Renal cortical epithelial cell (primary cell): ENCODE measurements at regions not wholly inside any gene's neighbourhood (a gene's known extent, or its start where the extent isn't known, plus 50 kb on each side); places are given as distances from the start of the nearest gene placed in this dataset.
"Not testable (repeated sequence)": the region's sequence is repeated elsewhere in the genome, so short reads cannot be mapped to it uniquely, and the experiment has no call there.

ENCODE experiments used
- DNase-seq: peaks from one replicate; pipeline ENCODE4 v3.0.0-alpha.2; 2011; ENCODE audit warnings: low read depth

DNA sequence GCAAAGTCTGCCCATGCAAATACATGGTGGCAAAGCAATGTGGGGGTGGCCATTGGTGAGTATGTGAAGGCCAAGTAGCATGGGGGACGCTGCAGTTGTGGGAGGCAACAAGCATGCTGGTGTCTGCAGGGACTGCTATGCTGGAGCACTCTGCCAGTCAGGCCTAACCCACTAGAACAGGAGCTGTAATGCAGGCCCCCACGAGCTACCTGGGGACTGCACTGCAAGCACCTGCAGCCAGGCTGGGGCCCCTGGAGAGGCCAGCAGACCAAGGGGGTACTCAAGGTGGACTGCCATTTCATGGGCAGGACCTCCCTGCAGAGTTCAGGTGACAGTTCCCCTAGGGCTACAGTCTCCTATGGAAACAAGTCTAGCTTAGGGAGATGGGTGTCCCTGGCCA is 183.8 kb upstream of the PDE4D start:
- DNase-seq = no peak

DNA sequence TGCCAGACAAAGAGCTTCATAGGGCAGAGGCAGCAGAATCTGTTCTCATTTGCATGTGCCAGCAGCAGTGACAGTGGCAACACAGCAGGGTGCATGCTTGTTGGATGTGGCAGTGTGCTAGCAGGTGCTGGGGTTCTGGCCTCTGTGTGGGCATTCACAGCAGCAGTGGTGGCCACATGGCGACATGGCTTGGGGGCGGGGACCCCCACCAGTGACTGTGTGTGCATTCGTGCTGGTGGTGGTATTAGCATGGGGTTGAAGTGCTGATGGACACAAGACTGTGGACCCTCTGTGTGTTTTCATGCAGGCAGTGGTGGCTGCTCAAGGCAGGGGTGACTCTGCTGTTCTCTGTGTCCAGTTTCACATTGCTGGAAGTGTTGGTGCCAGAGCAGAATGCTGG is 183.2 kb upstream of the PDE4D start:
- no peak for DNase-seq

DNA sequence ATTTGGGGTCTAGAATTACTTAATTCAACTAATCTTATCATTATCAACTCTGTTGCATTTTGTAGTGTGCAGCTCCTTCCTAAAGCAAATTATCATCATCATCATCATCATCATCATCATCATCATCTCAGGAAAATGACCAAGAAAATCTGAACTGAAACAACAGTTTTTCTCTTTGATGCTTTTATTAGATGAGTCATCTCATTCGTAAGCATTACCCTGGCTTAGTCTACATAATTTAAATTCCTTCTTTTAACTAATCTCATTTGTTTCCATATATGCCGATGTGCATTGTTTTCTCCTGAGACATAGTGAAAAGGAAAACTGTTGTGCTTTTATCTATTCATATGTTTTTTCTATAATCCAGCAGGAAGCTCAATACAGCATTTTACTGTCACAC is 173.0 kb upstream of the PDE4D start:
- no peak for DNase-seq

DNA sequence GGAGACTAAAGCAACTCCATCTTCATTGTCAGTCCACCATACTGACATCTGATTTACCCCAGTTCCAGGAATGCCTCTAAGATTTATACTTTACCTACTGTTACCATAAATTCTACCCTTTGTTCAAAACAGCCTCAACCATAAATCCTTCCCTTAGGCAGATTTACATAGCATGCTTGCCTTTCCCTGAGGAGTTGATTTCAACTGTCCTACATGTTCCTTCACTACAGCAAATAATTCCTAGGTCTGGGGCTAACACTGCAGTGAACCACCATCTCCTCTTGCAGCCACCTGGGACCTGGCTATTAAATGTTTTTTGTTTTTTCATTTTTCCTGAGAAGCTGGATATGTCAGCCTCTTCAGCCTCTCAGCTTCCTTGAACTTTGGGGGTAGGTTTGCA is 166.9 kb upstream of the PDE4D start:
- no peak for DNase-seq

DNA sequence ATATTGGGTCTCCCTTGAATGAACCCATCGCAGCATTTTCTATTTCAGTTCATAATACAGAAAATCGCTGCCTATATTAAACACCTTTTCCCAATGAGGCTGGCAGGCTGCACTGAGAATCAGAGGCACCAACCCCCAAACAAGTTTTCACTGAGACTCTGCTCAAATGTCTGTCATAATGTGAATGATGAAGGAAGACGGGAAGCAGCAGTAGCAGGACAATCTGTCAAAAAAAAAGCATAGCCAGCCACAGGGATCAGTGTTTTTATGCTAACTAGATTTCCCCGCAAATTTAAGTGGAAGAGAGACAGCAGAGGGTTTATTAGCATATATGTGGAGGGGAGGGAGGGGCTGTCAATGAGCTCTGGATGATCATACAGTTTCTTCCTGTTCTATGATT is 162.7 kb upstream of the PDE4D start:
- no peak for DNase-seq

DNA sequence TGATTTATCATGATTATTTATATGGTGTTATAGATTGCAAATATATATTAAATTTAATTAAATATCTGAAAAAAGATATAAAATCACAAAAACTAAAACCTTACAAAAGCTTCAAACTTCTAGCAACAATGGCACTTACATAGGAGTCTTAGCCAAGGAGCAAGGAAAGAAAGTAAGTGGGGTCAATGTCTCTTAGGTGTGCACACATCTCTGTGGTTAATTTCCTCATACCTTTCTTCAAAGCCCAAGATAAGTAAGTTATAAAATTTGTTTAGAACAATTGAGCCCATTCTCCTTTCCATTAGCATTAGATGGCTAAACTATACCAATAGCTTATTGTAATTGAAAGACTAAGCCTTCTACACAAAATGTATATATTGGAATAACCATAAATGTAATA is 161.6 kb upstream of the PDE4D start:
- DNase-seq = no peak

DNA sequence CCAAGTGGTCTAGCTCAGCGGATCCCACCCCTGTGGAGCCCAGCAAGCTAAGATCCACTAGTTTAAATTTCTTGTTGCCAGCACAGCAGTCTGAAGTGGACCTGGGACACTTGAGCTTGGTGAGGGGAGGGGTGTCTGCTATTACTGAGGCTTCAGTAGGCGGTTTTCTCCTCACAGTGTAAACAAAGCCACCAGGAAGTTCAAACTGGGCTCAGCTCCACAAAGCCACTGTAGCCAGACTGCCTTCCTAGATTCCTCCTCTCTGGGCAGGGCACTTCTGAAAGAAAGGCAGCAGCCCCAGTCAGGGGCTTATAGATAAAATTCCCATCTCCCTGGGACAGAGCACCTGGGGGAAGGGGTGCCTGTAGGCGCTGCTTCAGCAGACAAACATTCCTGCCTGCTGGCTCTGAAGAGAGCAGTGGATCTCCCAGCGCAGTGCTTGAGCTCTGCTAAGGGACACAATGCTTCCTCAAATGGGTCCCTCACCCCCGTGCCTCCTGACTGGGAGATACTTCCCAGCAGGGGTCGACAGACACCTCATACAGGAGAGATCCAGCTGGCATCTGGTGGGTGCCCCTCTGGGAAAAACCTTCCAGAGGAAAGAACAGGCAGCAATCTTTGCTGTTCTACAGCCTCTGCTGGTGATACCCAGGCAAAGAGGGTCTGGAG is 148.6 kb upstream of the PDE4D start:
- not testable (repeated sequence) for DNase-seq

DNA sequence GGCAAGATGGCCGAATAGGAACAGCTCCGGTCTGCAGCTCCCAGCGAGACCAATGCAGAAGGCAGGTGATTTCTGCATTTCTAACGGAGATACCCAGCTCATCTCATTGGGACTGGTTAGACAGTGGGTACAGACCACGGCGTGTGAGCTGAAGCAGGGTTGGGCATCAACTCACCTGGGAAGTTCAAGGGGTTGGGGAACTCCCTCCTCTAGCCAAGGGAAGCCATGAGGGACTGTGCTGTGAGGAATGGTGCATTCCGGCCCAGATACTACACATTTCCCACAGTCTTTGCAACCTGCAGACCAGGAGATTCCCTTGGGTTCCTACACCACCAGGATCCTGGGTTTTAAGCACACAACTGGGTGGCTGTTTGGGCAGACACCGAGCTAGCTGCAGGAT is 148.0 kb upstream of the PDE4D start:
- DNase-seq = not testable (repeated sequence)

DNA sequence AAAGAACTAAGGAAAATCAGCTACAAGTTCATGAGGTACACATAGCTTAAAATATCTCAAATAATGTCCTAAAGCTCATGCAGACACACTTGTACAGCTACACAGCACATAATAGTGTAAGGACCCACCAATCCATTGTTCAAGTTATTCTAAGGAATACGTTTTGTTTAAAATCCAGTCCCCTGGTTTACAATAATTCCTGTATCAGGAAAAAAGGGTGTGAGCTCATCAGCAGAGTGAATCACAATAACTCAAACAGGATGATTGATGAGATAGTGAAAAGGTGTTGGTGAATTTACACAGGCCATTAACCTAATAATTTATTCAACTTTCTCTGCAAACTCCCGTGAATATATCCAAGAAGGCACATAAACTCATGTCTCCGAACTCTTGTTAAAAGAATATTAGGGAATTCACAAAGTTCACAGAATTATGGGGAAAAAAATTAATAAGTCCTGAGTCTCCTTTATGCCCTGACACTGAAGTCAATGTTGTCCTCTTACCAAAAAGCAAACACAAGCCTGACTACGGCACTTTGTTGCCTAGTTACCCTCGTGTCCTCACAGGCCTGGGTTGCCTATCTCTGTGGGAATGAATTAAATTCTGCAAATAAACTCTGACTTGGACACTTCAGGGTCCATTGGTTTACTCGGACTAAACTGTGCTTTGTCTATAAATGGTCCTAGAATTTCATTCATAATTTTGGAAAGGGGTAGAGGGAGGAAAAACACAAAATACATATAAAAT is 142.8 kb upstream of the PDE4D start:
- no peak for DNase-seq

DNA sequence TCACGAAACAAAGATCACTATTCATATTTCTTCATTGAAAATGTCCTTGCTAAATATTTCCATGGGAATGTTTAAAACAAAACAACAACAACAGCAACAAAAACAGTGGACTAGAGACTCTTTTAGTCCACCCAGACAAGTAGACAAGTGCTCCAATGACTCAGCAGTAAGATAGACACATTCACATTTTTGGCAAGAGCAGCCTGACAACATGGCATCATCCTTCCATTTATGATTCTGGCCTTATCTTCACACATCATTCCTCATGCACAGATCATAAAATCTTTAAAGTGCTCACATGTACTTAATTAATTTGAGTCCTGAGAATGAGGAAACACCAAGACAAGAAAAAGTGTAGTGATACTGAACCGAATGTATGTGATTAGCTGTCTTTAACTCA is 132.6 kb upstream of the PDE4D start:
- DNase-seq = no peak

DNA sequence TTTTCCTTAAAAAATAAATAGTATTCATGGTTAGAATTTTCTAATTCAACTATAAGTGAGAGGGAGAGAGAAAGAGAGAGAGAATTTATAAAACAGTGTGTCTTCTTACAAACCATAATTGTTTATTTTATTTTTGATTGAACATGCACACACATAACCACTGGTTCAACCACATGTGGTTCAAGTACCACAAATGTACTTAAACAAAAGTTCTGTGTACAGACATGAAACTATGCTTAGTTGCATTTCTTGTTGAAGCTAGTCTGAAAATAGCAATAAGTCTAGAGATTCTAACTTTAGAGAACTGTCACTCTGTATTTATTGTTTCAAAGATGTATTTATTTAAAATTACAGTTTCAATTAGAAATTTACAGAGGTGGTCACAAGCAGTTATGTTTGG is 130.6 kb upstream of the PDE4D start:
- no peak for DNase-seq

DNA sequence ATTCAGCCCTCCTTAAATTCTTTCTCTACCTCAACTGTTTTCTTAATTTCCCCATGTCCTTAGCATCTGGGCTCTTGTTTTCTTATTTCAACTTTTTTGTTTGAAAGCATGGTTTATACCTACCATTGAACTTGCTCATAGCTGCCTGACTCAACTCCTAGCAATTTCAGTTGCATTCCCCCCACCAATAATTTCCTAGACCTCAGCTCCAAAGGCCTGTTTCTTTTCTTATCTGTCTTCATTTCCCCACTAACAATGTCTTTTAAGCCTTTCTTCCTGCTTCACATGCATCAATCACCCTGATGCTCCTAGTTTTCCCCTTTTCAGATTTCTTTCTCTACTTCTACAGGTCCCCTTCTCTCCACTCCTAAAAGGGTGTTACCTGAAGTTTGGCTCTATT is 129.7 kb upstream of the PDE4D start:
- DNase-seq = peak; percentile 8

DNA sequence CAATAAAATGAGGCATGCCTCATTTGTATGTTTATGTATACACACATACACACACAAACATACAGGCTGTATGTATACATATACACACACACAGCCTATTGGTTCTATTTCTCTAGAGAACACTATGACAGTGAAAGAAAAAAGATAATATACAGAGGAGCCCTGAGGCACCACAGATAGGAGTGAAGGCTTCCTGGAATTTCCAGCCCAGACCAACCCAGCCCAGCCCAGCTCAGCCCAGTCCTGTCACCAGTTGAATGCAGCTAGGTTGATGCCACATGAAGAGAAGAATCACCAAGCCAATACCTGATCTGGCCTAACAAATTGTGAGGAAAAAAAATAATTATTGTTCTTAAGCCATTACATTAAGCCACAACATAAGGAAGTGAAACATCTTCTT is 126.9 kb upstream of the PDE4D start:
- DNase-seq = no peak

DNA sequence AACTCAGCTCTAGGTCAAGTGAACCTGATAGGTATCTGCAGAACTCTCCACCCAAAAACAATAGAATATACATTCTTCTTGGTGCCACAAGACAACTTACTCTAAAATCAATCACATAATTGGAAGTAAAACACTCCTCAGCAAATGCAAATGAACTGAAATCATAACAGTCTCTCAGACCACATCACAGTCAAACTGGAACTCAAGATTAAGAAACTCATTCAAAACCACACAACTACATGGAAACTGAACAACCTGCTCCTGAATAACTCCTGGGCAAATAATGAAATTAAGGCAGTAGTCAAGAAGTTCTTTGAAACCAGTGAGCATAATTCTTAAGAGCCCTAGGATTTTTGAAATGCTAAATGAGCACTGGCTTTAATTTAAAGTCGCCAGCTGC is 125.4 kb upstream of the PDE4D start:
- not testable (repeated sequence) for DNase-seq

DNA sequence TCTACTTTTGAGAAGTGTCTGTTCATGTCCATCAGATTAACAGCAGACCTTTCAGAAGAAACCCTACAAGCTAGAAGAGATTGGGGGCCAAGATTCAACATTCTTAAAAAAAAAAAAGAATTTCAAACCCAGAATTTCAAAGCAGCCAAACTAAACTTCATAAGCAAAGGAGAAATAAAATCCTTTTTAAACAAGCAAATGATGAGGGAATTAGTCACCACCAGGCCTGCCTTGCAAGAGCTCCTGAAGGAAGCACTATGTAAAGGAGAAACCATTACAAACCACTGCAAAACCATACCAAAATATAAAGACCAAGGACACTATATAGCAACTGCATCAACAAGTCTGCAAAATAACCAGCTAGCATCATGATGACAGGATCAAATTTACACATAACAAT is 124.6 kb upstream of the PDE4D start:
- no peak for DNase-seq

DNA sequence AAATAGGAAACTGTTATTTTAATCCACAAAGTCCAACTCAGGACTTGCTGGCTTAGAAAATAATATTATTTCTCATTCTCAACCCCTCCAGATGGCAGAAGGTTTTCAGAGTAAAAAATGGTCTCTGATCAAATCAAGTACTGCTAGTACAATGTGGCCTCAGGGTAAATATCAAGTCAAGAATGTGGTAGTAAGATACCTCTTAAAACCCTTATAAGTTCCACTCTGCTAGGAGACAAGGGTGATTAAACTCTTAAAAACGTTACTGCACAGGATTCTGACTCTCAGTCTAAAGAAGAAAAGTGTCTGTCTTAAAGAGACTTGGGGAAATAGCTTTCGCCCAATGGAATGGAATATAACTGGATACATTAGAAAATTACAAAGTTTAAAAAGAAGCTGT is 120.8 kb upstream of the PDE4D start:
- no peak for DNase-seq

DNA sequence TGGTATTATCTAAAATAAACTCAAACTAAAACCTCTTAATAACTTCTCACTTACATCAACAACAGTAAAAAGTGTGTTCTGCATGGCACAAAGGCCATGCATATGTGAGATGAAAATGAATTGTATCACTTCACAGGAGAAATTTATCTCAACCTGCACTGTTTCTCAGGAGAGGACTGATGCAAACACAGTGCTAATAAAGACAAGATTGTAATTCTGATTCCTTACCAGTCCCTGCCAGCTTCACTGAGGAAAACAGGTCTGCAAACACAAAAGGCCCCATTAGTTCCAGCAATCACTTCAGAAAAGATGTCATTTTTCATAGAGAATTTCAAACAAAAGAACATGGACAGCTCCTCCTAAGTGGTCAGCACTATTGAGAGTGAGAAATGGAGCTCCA is 117.3 kb upstream of the PDE4D start:
- DNase-seq = no peak

DNA sequence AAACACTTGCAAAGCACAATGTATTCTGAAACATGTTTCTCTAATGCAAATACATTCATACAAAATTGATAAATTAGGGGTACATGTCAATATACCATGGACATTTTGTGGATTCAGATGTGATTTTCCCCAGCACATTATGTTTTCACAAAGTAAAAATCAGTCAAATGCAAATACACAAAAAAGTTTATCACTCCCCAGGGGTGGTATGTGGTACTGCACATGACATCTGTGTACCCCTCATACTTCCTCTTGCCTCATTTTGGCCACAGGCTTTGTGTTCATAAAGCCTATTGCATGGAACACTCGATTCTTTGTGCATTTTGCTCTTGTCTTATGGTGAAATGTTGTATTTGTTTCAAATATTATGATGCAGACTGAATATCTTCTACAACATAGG is 116.8 kb upstream of the PDE4D start:
- no peak for DNase-seq

DNA sequence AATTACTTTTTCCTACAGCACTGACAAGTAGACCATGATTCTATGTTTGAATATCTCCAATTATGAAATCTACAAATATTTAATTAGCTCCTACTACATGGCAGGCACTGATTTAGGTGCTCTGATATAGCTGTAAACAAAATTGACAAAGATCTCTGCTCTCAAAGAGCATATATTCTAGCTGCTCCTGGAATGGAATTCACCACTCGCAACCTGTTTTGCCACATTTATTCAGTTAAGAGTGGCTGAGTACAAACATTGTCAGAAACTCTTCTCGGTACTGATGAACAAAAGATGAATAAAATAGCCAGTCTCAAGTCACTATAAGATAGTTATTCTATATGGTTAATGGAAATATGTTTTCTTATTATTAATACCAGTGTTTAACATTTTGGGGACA is 114.2 kb upstream of the PDE4D start:
- DNase-seq = no peak

DNA sequence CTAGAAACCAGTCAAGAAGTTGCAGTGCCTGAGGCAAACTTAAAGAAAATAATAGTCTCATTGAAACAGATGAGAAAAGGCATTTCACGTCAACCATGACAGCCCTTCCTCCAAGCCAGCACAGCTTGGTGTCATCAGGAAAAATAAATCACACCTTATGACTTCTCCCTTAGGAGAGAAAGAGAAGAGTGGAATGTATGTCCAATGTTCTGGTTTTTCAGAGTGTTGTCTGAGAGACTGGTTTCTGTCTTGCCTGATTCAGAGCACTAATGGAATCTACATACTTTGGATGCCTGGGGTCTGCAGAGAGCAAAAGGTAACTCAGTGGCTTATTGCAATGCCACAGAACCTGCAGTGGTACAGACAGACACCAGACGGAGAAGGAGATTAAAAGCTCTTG is 105.5 kb upstream of the PDE4D start:
- peak; percentile 32 for DNase-seq

DNA sequence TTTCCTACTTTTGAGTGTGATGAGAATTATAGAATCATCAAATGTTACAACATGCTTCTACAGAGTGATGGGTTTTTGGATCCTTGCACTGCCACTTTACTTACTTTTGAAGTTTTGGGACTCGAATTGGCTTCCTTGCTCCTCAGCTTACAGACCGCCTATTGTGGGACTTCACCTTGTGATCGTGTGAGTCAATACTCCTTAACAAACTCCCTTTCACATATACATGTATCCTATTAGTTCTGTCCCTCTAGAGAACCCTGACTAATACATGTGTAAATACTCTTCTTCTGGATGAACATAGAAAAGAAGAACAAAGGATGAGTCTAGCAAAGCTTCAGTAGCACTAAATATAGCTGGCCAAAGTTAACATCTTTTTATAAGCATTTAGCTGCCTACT is 98.7 kb upstream of the PDE4D start:
- DNase-seq = no peak

DNA sequence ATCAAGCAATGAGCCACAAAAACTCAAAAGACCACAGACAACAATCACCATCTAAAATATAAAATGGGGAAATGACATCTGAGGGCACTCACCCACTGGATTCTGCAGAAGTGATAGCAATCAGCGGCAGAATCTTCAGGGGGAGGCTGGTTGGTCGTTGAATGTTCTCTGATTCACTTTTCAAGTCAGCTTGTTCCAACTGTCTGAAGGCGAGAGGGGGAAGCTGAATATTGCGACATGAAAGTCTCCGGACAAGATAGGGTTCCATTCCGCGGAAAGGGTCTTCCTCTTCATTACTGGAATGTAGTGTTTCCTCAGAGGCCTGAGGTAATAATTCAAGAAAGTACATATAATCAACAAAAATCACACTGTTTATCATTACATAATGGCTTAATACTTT is 94.9 kb upstream of the PDE4D start:
- DNase-seq = no peak

DNA sequence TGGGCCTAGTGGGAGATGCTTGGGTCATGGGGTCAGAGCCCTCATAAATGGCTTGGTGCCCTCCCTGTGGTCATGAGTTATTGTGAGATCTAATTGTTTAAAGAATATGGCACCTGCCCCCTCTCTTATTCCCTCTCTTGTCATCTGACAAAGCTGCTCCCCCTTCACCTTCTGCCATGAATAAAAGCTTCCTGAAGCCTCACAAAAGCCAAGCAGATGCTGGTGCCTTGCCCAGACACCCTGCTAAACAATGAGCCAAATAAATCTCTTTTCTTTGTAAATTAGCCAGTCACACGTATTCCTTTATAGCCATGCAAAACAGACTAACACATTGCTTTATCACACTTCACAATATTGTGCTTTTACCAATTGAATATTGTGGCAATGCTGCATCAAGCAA is 82.8 kb upstream of the PDE4D start:
- no peak for DNase-seq

DNA sequence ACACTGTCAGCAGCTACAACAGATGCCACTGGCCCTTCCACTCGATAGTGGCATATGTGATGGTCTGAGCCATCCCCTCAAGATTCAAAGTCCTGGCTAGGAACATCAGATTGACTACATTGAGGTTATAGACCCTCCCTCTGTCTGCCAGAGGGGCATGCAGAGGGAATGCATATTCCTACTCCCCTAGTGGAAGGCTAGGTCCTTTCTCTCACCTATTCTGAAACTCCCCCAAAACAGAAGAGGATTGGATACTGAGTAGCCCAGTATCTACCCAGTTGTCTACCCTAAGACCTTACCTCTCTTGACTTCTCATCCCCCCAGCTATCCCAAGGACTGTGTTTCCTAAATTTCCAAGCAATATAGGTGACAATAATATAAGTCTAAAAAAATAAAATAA is 78.5 kb upstream of the PDE4D start:
- no peak for DNase-seq
